HEK293 (cell line): ENCODE measurements at regions not wholly inside any gene's neighbourhood (a gene's known extent, or its start where the extent isn't known, plus 50 kb on each side); places are given as distances from the start of the nearest gene placed in this dataset.

Experiments used
- CTCF ChIA-PET: fragments of 350-600 bp; formaldehyde crosslinking; extraction: SDS; loops from one replicate; lab custom pipeline; 2021; ENCODE audit warnings: antibody characterized with exemption; lab: Yijun Ruan, JAX
- POLR2A ChIA-PET: fragments of 300-600 bp; formaldehyde crosslinking; extraction: SDS; loops from one replicate; lab custom pipeline; 2020; ENCODE audit warnings: antibody characterized with exemption, inconsistent platforms; lab: Yijun Ruan, JAX
- H3K27ac ChIP-seq: fragments of 200-500 bp; sonication (Bioruptor generic); 2 replicates; pipeline ENCODE4 v1.5.1; 2014; ENCODE audit warnings: low read depth, low read length, control low read depth, inconsistent platforms; ENCODE audit errors: extremely low read depth
- H3K36me3 ChIP-seq, 2 experiments: fragments of 200-500 bp in 1 of 2; sonication (Bioruptor generic) in 1 of 2; 1 replicate in 1 of 2; 2 replicates in 1 of 2; pipeline ENCODE4 v1.5.1; 2014 to 2017; ENCODE audit warnings: inconsistent platforms in 2 of 2, low read length in 2 of 2; ENCODE audit not compliant: control insufficient read depth in 2 of 2, insufficient read depth in 1 of 2
- H3K4me1 ChIP-seq: fragments of 200-500 bp; sonication (Bioruptor generic); 2 replicates; pipeline ENCODE4 v1.5.1; 2014; ENCODE audit warnings: mild to moderate bottlenecking, low read length, inconsistent platforms; ENCODE audit not compliant: control insufficient read depth, insufficient read depth
- H3K4me3 ChIP-seq: 2 replicates; pipeline ENCODE4 v1.5.1; 2011; ENCODE audit warnings: low read depth, mild to moderate bottlenecking, control low read depth, low read length, moderate library complexity
- H3K9me3 ChIP-seq: fragments of 200-500 bp; sonication (Bioruptor generic); 2 replicates; pipeline ENCODE4 v1.5.1; 2014; ENCODE audit warnings: low read depth, low read length, inconsistent platforms; ENCODE audit not compliant: control insufficient read depth, insufficient read depth
- GLIS2 ChIP-seq: fragments of 450-650 bp; formaldehyde crosslinking; IDR thresholded peaks from 2 replicates; pipeline ENCODE4 v1.5.1; 2016; ENCODE audit warnings: missing biosample characterization, missing genetic modification characterization
- SP7 ChIP-seq: fragments of 450-650 bp; formaldehyde crosslinking; IDR thresholded peaks from 2 replicates; pipeline ENCODE4 v1.5.1; 2016; ENCODE audit warnings: missing biosample characterization, missing genetic modification characterization
- YY1 ChIP-seq: fragments of 450-650 bp; formaldehyde crosslinking; IDR thresholded peaks from 2 replicates; pipeline ENCODE4 v1.5.1; 2018; ENCODE audit warnings: missing biosample characterization, missing genetic modification characterization
- ZFHX2 ChIP-seq: fragments of 450-650 bp; formaldehyde crosslinking; conservative IDR thresholded peaks from 2 replicates; pipeline ENCODE4 v1.5.1; 2016; ENCODE audit warnings: missing biosample characterization, missing genetic modification characterization
- ZNF157 ChIP-seq: fragments of 450-650 bp; formaldehyde crosslinking; IDR thresholded peaks from 2 replicates; pipeline ENCODE4 v1.5.1; 2016; ENCODE audit warnings: missing biosample characterization, missing genetic modification characterization
- ZNF174 ChIP-seq: fragments of 450-650 bp; formaldehyde crosslinking; IDR thresholded peaks from 2 replicates; pipeline ENCODE4 v1.5.0; 2017; ENCODE audit warnings: missing biosample characterization, mild to moderate bottlenecking, missing genetic modification characterization
- ZNF2 ChIP-seq: fragments of 450-650 bp; formaldehyde crosslinking; IDR thresholded peaks from 2 replicates; pipeline ENCODE4 v1.5.1; 2016; ENCODE audit warnings: missing biosample characterization, missing genetic modification characterization
- ZNF202 ChIP-seq: fragments of 450-650 bp; formaldehyde crosslinking; IDR thresholded peaks from 2 replicates; pipeline ENCODE4 v1.5.1; 2016; ENCODE audit warnings: missing biosample characterization, missing genetic modification characterization, borderline replicate concordance
- ZNF211 ChIP-seq: fragments of 450-650 bp; formaldehyde crosslinking; IDR thresholded peaks from 2 replicates; pipeline ENCODE4 v1.5.1; 2016; ENCODE audit warnings: low read depth, missing biosample characterization, missing genetic modification characterization
- ZNF214 ChIP-seq: fragments of 450-650 bp; formaldehyde crosslinking; IDR thresholded peaks from 2 replicates; pipeline ENCODE4 v1.5.1; 2017; ENCODE audit warnings: missing biosample characterization, mild to moderate bottlenecking, missing genetic modification characterization, borderline replicate concordance
- ZNF221 ChIP-seq: fragments of 450-650 bp; formaldehyde crosslinking; IDR thresholded peaks from 2 replicates; pipeline ENCODE4 v1.5.1; 2017; ENCODE audit warnings: missing biosample characterization, missing genetic modification characterization, borderline replicate concordance
- ZNF350 ChIP-seq: fragments of 450-650 bp; formaldehyde crosslinking; IDR thresholded peaks from 2 replicates; pipeline ENCODE4 v1.5.0; 2017; ENCODE audit warnings: missing biosample characterization, mild to moderate bottlenecking, missing genetic modification characterization
- ZNF354C ChIP-seq: fragments of 450-650 bp; formaldehyde crosslinking; IDR thresholded peaks from 2 replicates; pipeline ENCODE4 v1.5.1; 2016; ENCODE audit warnings: missing biosample characterization, missing genetic modification characterization, low read depth, borderline replicate concordance
- ZNF416 ChIP-seq: fragments of 450-650 bp; formaldehyde crosslinking; IDR thresholded peaks from 2 replicates; pipeline ENCODE4 v1.5.1; 2016; ENCODE audit warnings: missing biosample characterization, missing genetic modification characterization
- ZNF433 ChIP-seq: fragments of 450-650 bp; formaldehyde crosslinking; IDR thresholded peaks from 2 replicates; pipeline ENCODE4 v1.5.1; 2016; ENCODE audit warnings: missing biosample characterization, missing genetic modification characterization, low read depth
- ZNF513 ChIP-seq: fragments of 450-650 bp; IDR thresholded peaks from 2 replicates; pipeline ENCODE4 v1.5.1; 2018; ENCODE audit warnings: missing biosample characterization, missing genetic modification characterization
- ZNF530 ChIP-seq: fragments of 450-650 bp; formaldehyde crosslinking; IDR thresholded peaks from 2 replicates; pipeline ENCODE4 v1.5.1; 2016; ENCODE audit warnings: low read depth, missing biosample characterization, missing genetic modification characterization
- ZNF585B ChIP-seq: fragments of 450-650 bp; formaldehyde crosslinking; IDR thresholded peaks from 2 replicates; pipeline ENCODE4 v1.5.1; 2016; ENCODE audit warnings: missing biosample characterization, missing genetic modification characterization
- ZNF629 ChIP-seq: fragments of 450-650 bp; formaldehyde crosslinking; IDR thresholded peaks from 2 replicates; pipeline ENCODE4 v1.5.1; 2017; ENCODE audit warnings: missing biosample characterization, missing genetic modification characterization
- ZNF701 ChIP-seq: fragments of 450-650 bp; formaldehyde crosslinking; IDR thresholded peaks from 2 replicates; pipeline ENCODE4 v1.5.1; 2016; ENCODE audit warnings: missing biosample characterization, missing genetic modification characterization
- ZSCAN23 ChIP-seq: fragments of 450-650 bp; formaldehyde crosslinking; IDR thresholded peaks from 2 replicates; pipeline ENCODE4 v1.5.1; 2016; ENCODE audit warnings: missing biosample characterization, missing genetic modification characterization
- TF ChIP-seq, protein P1 (sequence below): fragments of 450-650 bp; formaldehyde crosslinking; IDR thresholded peaks from 2 replicates; pipeline ENCODE4 v1.5.1; 2016; ENCODE audit warnings: missing biosample characterization, missing genetic modification characterization, low read depth
- TF ChIP-seq, protein P2 (sequence below): fragments of 450-650 bp; formaldehyde crosslinking; optimal IDR thresholded peaks from 2 replicates; pipeline ENCODE3; 2016; ENCODE audit warnings: missing biosample characterization, mild to moderate bottlenecking, missing genetic modification characterization
- TF ChIP-seq, protein P3 (sequence below): fragments of 450-650 bp; formaldehyde crosslinking; IDR thresholded peaks from 2 replicates; pipeline ENCODE4 v1.5.1; 2016; ENCODE audit warnings: missing biosample characterization, missing genetic modification characterization
- TF ChIP-seq, protein P4 (sequence below): fragments of 450-650 bp; formaldehyde crosslinking; IDR thresholded peaks from 2 replicates; pipeline ENCODE4 v1.5.1; 2016; ENCODE audit warnings: missing biosample characterization, missing genetic modification characterization

DNA sequence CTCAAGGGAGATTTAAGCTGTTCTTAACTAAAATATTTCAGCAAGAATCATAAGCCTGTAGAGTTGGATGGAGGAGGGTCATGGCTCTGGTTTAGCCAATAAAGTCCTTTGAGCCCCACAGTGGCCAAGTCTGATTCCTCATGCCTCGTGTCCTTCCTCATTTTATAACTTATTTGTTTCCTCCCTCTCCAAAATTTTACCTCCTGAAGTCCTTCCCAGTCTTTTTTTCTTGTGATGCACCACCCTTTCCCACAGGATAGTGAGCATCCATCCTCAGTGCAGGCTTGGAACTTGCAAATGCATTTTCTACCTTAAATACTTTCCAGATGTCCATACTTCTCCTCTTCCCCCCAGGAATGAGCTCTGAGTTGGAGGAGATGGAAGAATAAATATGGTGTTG, 162.7 kb upstream of the AGTR1 start:
- Histone ChIP-seq H3K9me3 (no peaks in the 10 kb centered on the region), H3K36me3 (no peaks in the 10 kb centered on the region), H3K4me3 (no peak overlapping the region), H3K27ac (no peak overlapping the region)
- POLR2A ChIA-PET = no interaction called here
- CTCF ChIA-PET = interaction anchor here (0.6 kb wide), 1 partner anchor 1423 kb away, joined by 4 read pairs; no protein-coding TSS in a partner anchor
- TF ChIP-seq ZNF174 (tag by site-specific recombination) (no peak), SP7 (tag by site-specific recombination) (no peak), YY1 (tag by site-specific recombination) (no peak), ZNF202 (tag by site-specific recombination) (no peak), ZNF2 (tag by site-specific recombination) (no peak), ZSCAN23 (tag by site-specific recombination) (no peak)
- TF ChIP-seq, protein P1, sequence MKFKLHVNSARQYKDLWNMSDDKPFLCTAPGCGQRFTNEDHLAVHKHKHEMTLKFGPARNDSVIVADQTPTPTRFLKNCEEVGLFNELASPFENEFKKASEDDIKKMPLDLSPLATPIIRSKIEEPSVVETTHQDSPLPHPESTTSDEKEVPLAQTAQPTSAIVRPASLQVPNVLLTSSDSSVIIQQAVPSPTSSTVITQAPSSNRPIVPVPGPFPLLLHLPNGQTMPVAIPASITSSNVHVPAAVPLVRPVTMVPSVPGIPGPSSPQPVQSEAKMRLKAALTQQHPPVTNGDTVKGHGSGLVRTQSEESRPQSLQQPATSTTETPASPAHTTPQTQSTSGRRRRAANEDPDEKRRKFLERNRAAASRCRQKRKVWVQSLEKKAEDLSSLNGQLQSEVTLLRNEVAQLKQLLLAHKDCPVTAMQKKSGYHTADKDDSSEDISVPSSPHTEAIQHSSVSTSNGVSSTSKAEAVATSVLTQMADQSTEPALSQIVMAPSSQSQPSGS = no peak
- TF ChIP-seq, all 188 proteins: peak for 0
- H3K4me1 ChIP-seq = no peaks in the 10 kb centered on the region

GRCh38 chr3:148540266-148540665, 157.4 kb upstream of the AGTR1 start:
- no peak for TF ChIP-seq ZFHX2 (tag by site-specific recombination)
- TF ChIP-seq ZNF354C (tag by site-specific recombination) = no peak
- no peak for TF ChIP-seq ZNF157 (tag by site-specific recombination)
- no peak for TF ChIP-seq ZNF221 (tag by site-specific recombination)
- no peak for TF ChIP-seq GLIS2 (tag by site-specific recombination)
- no peak for TF ChIP-seq ZNF629 (tag by site-specific recombination)
- no peak for TF ChIP-seq ZNF214
- TF ChIP-seq ZNF416 = no peak
- no peak for TF ChIP-seq ZNF433 (tag by site-specific recombination)
- no peak for TF ChIP-seq ZNF530
- TF ChIP-seq, protein P2, sequence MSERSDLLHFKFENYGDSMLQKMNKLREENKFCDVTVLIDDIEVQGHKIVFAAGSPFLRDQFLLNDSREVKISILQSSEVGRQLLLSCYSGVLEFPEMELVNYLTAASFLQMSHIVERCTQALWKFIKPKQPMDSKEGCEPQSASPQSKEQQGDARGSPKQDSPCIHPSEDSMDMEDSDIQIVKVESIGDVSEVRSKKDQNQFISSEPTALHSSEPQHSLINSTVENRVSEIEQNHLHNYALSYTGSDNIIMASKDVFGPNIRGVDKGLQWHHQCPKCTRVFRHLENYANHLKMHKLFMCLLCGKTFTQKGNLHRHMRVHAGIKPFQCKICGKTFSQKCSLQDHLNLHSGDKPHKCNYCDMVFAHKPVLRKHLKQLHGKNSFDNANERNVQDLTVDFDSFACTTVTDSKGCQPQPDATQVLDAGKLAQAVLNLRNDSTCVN (tag by site-specific recombination) = no peak
- no peak for TF ChIP-seq ZNF513 (tag by site-specific recombination)
- TF ChIP-seq ZNF701 = no peak
- TF ChIP-seq, protein P3, sequence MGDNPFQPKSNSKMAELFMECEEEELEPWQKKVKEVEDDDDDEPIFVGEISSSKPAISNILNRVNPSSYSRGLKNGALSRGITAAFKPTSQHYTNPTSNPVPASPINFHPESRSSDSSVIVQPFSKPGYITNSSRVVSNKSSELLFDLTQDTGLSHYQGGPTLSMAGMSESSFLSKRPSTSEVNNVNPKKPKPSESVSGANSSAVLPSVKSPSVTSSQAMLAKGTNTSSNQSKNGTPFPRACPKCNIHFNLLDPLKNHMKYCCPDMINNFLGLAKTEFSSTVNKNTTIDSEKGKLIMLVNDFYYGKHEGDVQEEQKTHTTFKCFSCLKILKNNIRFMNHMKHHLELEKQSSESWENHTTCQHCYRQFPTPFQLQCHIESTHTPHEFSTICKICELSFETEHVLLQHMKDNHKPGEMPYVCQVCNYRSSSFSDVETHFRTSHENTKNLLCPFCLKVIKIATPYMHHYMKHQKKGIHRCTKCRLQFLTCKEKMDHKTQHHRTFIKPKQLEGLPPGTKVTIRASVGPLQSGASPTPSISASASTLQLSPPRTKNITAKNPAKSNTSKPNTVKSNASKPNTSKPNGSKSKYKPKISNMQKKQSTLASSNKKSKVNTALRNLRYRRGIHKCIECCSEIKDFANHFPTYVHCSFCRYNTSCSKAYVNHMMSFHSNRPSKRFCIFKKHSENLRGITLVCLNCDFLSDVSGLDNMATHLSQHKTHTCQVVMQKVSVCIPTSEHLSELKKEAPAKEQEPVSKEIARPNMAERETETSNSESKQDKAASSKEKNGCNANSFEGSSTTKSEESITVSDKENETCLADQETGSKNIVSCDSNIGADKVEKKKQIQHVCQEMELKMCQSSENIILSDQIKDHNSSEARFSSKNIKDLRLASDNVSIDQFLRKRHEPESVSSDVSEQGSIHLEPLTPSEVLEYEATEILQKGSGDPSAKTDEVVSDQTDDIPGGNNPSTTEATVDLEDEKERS (tag by site-specific recombination) = no peak
- TF ChIP-seq ZNF211 (tag by site-specific recombination) = no peak
- TF ChIP-seq ZNF585B (tag by site-specific recombination) = no peak
- no peak for TF ChIP-seq ZNF2 (tag by site-specific recombination)
- TF ChIP-seq, protein P4, sequence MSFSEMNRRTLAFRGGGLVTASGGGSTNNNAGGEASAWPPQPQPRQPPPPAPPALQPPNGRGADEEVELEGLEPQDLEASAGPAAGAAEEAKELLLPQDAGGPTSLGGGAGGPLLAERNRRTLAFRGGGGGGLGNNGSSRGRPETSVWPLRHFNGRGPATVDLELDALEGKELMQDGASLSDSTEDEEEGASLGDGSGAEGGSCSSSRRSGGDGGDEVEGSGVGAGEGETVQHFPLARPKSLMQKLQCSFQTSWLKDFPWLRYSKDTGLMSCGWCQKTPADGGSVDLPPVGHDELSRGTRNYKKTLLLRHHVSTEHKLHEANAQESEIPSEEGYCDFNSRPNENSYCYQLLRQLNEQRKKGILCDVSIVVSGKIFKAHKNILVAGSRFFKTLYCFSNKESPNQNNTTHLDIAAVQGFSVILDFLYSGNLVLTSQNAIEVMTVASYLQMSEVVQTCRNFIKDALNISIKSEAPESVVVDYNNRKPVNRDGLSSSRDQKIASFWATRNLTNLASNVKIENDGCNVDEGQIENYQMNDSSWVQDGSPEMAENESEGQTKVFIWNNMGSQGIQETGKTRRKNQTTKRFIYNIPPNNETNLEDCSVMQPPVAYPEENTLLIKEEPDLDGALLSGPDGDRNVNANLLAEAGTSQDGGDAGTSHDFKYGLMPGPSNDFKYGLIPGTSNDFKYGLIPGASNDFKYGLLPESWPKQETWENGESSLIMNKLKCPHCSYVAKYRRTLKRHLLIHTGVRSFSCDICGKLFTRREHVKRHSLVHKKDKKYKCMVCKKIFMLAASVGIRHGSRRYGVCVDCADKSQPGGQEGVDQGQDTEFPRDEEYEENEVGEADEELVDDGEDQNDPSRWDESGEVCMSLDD = no peak
- no peak for TF ChIP-seq ZNF350 (tag by site-specific recombination)
- Histone ChIP-seq H3K36me3 (no peaks in the 10 kb centered on the region), H3K4me3 (no peak overlapping the region), H3K27ac (no peak overlapping the region), H3K9me3 (no peaks in the 10 kb centered on the region), H3K4me1 (no peaks in the 10 kb centered on the region)
- POLR2A ChIA-PET = no interaction called here
- CTCF ChIA-PET = interaction anchor here (0.6 kb wide), 1 partner anchor 189 kb away, joined by 4 read pairs; no protein-coding TSS in a partner anchor
